ENCODE measurements at regions not wholly inside any gene's neighbourhood (a gene's known extent, or its start where the extent isn't known, plus 50 kb on each side); places are given as distances from the start of the nearest gene placed in this dataset.

GRCh38 chr11:111153194-111153593, 92.3 kb upstream of the POU2AF2 start:
- TF ChIP-seq POLR2A (IDR thresholded peaks at IDR 0.05) (no peak), CTCF (IDR thresholded peaks at IDR 0.05 in 4 of 5, conservative IDR thresholded peaks at IDR 0.05 in 1 of 5) (no peak)
